DND-41 (cell line): ENCODE measurements at regions not wholly inside any gene's neighbourhood (a gene's known extent, or its start where the extent isn't known, plus 50 kb on each side); places are given as distances from the start of the nearest gene placed in this dataset.

Experiments used
- ATAC-seq: fragments of 200-7000 bp; cut with Tn5 transposase; 3 replicates; pipeline ENCODE4 v1.9.1; 2021; ENCODE audit warnings: low read depth; ENCODE audit not compliant: insufficient read depth
- DNase-seq: peaks from one replicate; pipeline ENCODE4 v3.0.0-alpha.2; 2020
- H2AFZ ChIP-seq: 2 replicates; pipeline ENCODE4 v1.6.0; 2012; ENCODE audit warnings: low read depth, low read length
- H3K27ac ChIP-seq: 2 replicates; pipeline ENCODE4 v1.5.1; 2012; ENCODE audit warnings: low read length, inconsistent platforms
- H3K27me3 ChIP-seq: fragments of 200-600 bp; sonication (generic); 2 replicates; pipeline ENCODE4 v1.6.0; 2012; ENCODE audit warnings: low read length, mild to moderate bottlenecking, inconsistent platforms; ENCODE audit not compliant: insufficient read depth, poor library complexity
- H3K36me3 ChIP-seq: 2 replicates; pipeline ENCODE4 v1.5.1; 2012; ENCODE audit warnings: low read length, inconsistent platforms; ENCODE audit not compliant: insufficient read depth
- H3K4me1 ChIP-seq: 2 replicates; pipeline ENCODE4 v1.5.1; 2012; ENCODE audit warnings: mild to moderate bottlenecking, low read length; ENCODE audit not compliant: insufficient read depth
- H3K4me2 ChIP-seq: 2 replicates; pipeline ENCODE4 v1.6.0; 2012; ENCODE audit warnings: mild to moderate bottlenecking, moderate library complexity, low read length, inconsistent platforms; ENCODE audit not compliant: insufficient read depth
- H3K4me3 ChIP-seq, 2 experiments: fragments of 200-600 bp in 1 of 2; shearing (Covaris generic) in 1 of 2; 2 replicates each; pipeline ENCODE4 v1.5.1; 2012 to 2016; ENCODE audit warnings: inconsistent platforms in 2 of 2, low read length in 2 of 2, mild to moderate bottlenecking in 2 of 2, low read depth in 1 of 2, moderate library complexity in 1 of 2
- H3K79me2 ChIP-seq: 2 replicates; pipeline ENCODE4 v1.6.0; 2012; ENCODE audit warnings: low read length, inconsistent platforms; ENCODE audit not compliant: insufficient read depth
- H3K9ac ChIP-seq: 2 replicates; pipeline ENCODE4 v1.6.0; 2012; ENCODE audit warnings: low read depth, mild to moderate bottlenecking, inconsistent platforms, low read length, moderate library complexity
- H3K9me3 ChIP-seq: 2 replicates; pipeline ENCODE4 v1.5.1; 2012; ENCODE audit warnings: low read length, moderate library complexity, mild to moderate bottlenecking, inconsistent platforms; ENCODE audit not compliant: insufficient read depth, severe bottlenecking
- H4K20me1 ChIP-seq: 2 replicates; pipeline ENCODE4 v1.6.0; 2012; ENCODE audit warnings: low read length; ENCODE audit not compliant: insufficient read depth
- CTCF ChIP-seq: IDR thresholded peaks from 2 replicates; pipeline ENCODE4 v1.5.1; 2012; ENCODE audit warnings: borderline replicate concordance, low read length, moderate library complexity, mild to moderate bottlenecking; ENCODE audit not compliant: poor library complexity, severe bottlenecking; ENCODE audit errors: extremely low read depth
- EZH2 ChIP-seq: IDR thresholded peaks from 3 replicates; pipeline ENCODE4 v1.6.1; 2012; ENCODE audit warnings: borderline replicate concordance, low read depth, mild to moderate bottlenecking, moderate library complexity, low read length, inconsistent platforms; ENCODE audit not compliant: severe bottlenecking

- Histone ChIP-seq H4K20me1 (no peaks in the 10 kb centered on the region), H3K36me3 (no peaks in the 10 kb centered on the region), H3K79me2 (no peaks in the 10 kb centered on the region), H3K9me3 (no peaks in the 10 kb centered on the region), H3K4me2 (no peak overlapping the region), H3K27me3 (no peaks in the 10 kb centered on the region), H3K27ac (no peak overlapping the region), H2AFZ (no peak overlapping the region), H3K4me3 (no peak overlapping the region), H3K4me1 (peaks cover 8% of the 10 kb centered on the region; the same call in 1 of the 2 replicates), H3K9ac (no peak overlapping the region)
- TF ChIP-seq EZH2 (no peak), CTCF (no peak)
- DNase-seq (no peak), ATAC-seq (no peak)
Observed at GRCh38 chr6:81534934-81535465, 217.5 kb downstream of the TENT5A start.

- no peaks in the 10 kb centered on the region for H3K27me3 ChIP-seq
- H3K9ac ChIP-seq, result no peak overlapping the region
- TF ChIP-seq CTCF (no peak), EZH2 (no peak)
- H4K20me1 ChIP-seq, result no peaks in the 10 kb centered on the region
- no peak overlapping the region for H3K27ac ChIP-seq
- H3K36me3 ChIP-seq, result no peaks in the 10 kb centered on the region
- ATAC-seq, result peak; percentile 22; the same call in 1 of the 3 replicates
- no peaks in the 10 kb centered on the region for H3K79me2 ChIP-seq
- no peaks in the 10 kb centered on the region for H3K9me3 ChIP-seq
- H3K4me2 ChIP-seq, result no peak overlapping the region
- DNase-seq, result no peak
- peaks cover 8% of the 10 kb centered on the region; the same call in 1 of the 2 replicates for H3K4me1 ChIP-seq
- no peak overlapping the region for H3K4me3 ChIP-seq
- H2AFZ ChIP-seq, result no peak overlapping the region
Observed at GRCh38 chr6:81531869-81532561, 220.5 kb downstream of the TENT5A start.

GRCh38 chr6:81517455-81517854 lies 235.0 kb downstream of the TENT5A start:
- TF ChIP-seq EZH2, result no peak
- TF ChIP-seq CTCF, result no peak
- ATAC-seq (no peak), DNase-seq (no peak)
- Histone ChIP-seq H3K36me3 (no peaks in the 10 kb centered on the region), H3K4me1 (no peaks in the 10 kb centered on the region), H4K20me1 (no peaks in the 10 kb centered on the region), H3K4me2 (no peak overlapping the region), H3K27me3 (no peaks in the 10 kb centered on the region), H3K79me2 (no peaks in the 10 kb centered on the region), H2AFZ (no peak overlapping the region), H3K9ac (no peak overlapping the region), H3K9me3 (no peaks in the 10 kb centered on the region), H3K4me3 (no peak overlapping the region), H3K27ac (no peak overlapping the region)
